CD8-positive, alpha-beta memory T cell (primary cell): ENCODE measurements at regions not wholly inside any gene's neighbourhood (a gene's known extent, or its start where the extent isn't known, plus 50 kb on each side); places are given as distances from the start of the nearest gene placed in this dataset.

ENCODE experiments used
- CTCF ChIA-PET: fragments of 350-600 bp; sonication (Branson Sonifier 250); formaldehyde crosslinking; loops from one replicate; lab custom pipeline; 2021; ENCODE audit warnings: antibody characterized with exemption; lab: Charles Lee
- POLR2A ChIA-PET: fragments of 350-600 bp; sonication (Branson Sonifier 250); formaldehyde crosslinking; loops from one replicate; lab custom pipeline; 2021; ENCODE audit warnings: antibody characterized with exemption; lab: Charles Lee
- DNase-seq, 5 donors: peaks; one replicate each; pipeline versions ENCODE4 v3.0.0 to v3.0.0-alpha.2; 2020 to 2022; ENCODE audit warnings: mixed read lengths in 1 of 5
- H3K27ac ChIP-seq: one replicate; pipeline ENCODE4 v1.7.0; 2013; ENCODE audit warnings: low read depth, mild to moderate bottlenecking, low read length, moderate library complexity
- H3K27me3 ChIP-seq: 2 replicates; pipeline ENCODE4 v1.7.0; 2013; ENCODE audit warnings: low read length, mild to moderate bottlenecking; ENCODE audit not compliant: insufficient read depth, poor library complexity, severe bottlenecking
- H3K36me3 ChIP-seq: 2 replicates; pipeline ENCODE4 v1.7.0; 2013; ENCODE audit warnings: mild to moderate bottlenecking, low read length, moderate library complexity; ENCODE audit not compliant: insufficient read depth
- H3K4me1 ChIP-seq: 2 replicates; pipeline ENCODE4 v1.7.0; 2013; ENCODE audit warnings: mild to moderate bottlenecking, low read length, moderate library complexity; ENCODE audit not compliant: insufficient read depth
- H3K4me3 ChIP-seq: 2 replicates; pipeline ENCODE4 v1.7.0; 2013; ENCODE audit warnings: mild to moderate bottlenecking, low read length
- H3K9me3 ChIP-seq: 2 replicates; pipeline ENCODE4 v1.7.0; 2013; ENCODE audit warnings: mild to moderate bottlenecking, low read length
- H3K27ac Mint-ChIP-seq, 8 donors: one replicate each; pipeline ENCODE4 v1.8.0; 2020 to 2021; ENCODE audit warnings: mixed read lengths in 8 of 8, mild to moderate bottlenecking in 6 of 8, inconsistent platforms in 3 of 8, moderate library complexity in 3 of 8
- H3K27me3 Mint-ChIP-seq, 2 donors: one replicate each; pipeline ENCODE4 v1.8.0; 2020 to 2021; ENCODE audit warnings: mixed read lengths in 2 of 2, mild to moderate bottlenecking in 1 of 2, moderate library complexity in 1 of 2
- H3K36me3 Mint-ChIP-seq, 3 donors: one replicate each; pipeline ENCODE4 v1.8.0; 2020 to 2021; ENCODE audit warnings: mixed read lengths in 3 of 3, inconsistent platforms in 1 of 3, mild to moderate bottlenecking in 1 of 3
- H3K4me1 Mint-ChIP-seq, 3 donors: one replicate each; pipeline ENCODE4 v1.8.0; 2020 to 2021; ENCODE audit warnings: mixed read lengths in 3 of 3, inconsistent platforms in 1 of 3, mild to moderate bottlenecking in 1 of 3
- H3K4me3 Mint-ChIP-seq, 7 donors: one replicate each; pipeline ENCODE4 v1.8.0; 2020 to 2021; ENCODE audit warnings: mixed read lengths in 7 of 7, mild to moderate bottlenecking in 6 of 7, moderate library complexity in 4 of 7, inconsistent platforms in 2 of 7
- H3K9me3 Mint-ChIP-seq, 5 donors: one replicate each; pipeline ENCODE4 v1.8.0; 2020 to 2022; ENCODE audit warnings: mixed read lengths in 5 of 5, mild to moderate bottlenecking in 3 of 5, moderate library complexity in 2 of 5, inconsistent platforms in 1 of 5

DNA sequence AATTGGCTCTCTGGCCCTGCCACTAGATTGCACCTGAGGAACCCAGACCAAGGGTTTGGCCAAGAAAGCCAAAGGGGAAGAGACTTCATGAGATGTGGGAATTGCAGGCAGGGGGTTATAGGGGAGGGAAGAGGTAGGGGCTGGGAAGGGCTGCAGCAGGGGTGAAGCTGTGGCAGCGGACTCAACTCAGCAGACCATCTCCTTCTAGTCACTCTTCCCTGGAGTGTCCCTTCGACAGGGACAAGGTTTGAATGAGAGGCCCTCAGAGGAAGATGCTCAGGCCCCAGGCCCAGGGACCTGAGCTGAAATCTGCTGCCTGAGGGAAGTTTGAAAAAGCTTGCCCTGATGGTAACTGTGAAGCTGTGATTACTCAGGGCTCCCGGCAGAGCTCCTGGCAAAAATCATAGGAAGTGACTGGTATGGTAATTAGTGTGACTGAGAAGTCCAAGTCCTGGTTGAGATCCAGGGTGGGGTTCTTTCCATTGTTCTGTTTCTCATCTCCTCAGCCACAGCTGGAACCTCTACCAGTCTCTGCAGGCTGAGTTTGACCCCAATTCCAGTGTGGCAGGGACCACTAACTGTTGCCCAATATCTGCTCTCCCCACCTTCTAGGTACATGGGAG lies 300.9 kb downstream of the CYP26B1 start:
- Histone ChIP-seq H3K9me3 (no peaks in the 10 kb centered on the region), H3K27ac (no peak overlapping the region), H3K4me1 (no peaks in the 10 kb centered on the region), H3K36me3 (no peaks in the 10 kb centered on the region), H3K27me3 (no peaks in the 10 kb centered on the region), H3K4me3 (no peak overlapping the region)
- no peak overlapping the region for H3K27ac Mint-ChIP-seq
- H3K27me3 Mint-ChIP-seq = peaks cover 7 to 11% of the 10 kb centered on the region in 2 donors
- POLR2A ChIA-PET = no interaction called here
- CTCF ChIA-PET = no interaction called here
- DNase-seq = no peak
- no peaks in the 10 kb centered on the region for H3K4me1 Mint-ChIP-seq
- H3K9me3 Mint-ChIP-seq = peaks cover 0 to 3% (median 0%) of the 10 kb centered on the region in 5 donors
- no peaks in the 10 kb centered on the region for H3K36me3 Mint-ChIP-seq
- no peak overlapping the region for H3K4me3 Mint-ChIP-seq

DNA sequence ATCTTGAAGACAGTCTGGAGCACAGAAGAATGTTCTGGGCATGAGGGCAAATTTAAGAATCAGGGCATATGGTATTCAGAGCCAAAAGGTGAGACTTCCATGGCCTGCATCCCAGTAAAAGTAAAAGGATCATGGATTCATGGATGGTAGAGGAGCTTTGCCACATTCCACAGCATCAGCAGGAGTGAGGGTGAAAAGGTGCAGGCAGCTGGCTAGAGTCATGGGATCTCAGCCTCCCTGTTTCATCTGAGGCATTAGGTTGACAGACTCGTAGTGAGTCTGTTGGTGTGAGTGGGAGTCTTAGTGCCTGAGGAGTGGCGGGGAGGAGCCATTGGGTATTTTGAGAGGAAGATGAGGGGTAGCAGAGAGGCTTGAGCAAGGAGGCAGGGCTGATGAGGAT lies 301.6 kb downstream of the CYP26B1 start:
- POLR2A ChIA-PET = no interaction called here
- CTCF ChIA-PET = no interaction called here
- H3K36me3 Mint-ChIP-seq = no peaks in the 10 kb centered on the region
- Histone ChIP-seq H3K4me1 (no peaks in the 10 kb centered on the region), H3K4me3 (no peak overlapping the region), H3K27ac (no peak overlapping the region), H3K27me3 (no peaks in the 10 kb centered on the region), H3K36me3 (no peaks in the 10 kb centered on the region), H3K9me3 (no peaks in the 10 kb centered on the region)
- peaks cover 4 to 12% of the 10 kb centered on the region in 2 donors for H3K27me3 Mint-ChIP-seq
- H3K4me3 Mint-ChIP-seq = no peak overlapping the region
- DNase-seq = no peak
- peaks cover 0 to 2% (median 0%) of the 10 kb centered on the region in 5 donors for H3K9me3 Mint-ChIP-seq
- no peaks in the 10 kb centered on the region for H3K4me1 Mint-ChIP-seq
- no peak overlapping the region for H3K27ac Mint-ChIP-seq

DNA sequence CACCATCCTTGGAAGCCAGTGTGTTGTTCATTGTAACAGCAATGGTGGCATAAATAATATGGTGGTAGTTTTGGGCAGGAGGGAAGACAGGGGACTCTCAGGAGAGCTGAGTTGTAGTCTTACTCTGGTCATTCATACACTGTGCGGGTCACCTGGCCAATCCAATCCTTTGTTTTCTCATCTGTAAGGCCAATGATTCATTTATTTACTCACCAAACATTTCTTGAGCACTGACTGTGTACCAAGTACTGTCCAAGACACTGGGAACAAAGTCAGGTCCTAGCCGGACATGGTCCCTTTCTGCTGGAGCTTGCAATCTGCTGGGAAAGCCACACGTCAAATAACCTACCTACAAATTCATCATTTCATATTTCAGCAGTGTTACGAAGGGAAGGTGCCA lies 302.7 kb downstream of the CYP26B1 start:
- ChIA-PET CTCF (no interaction called here), POLR2A (no interaction called here)
- H3K9me3 Mint-ChIP-seq = no peaks in the 10 kb centered on the region
- Histone ChIP-seq H3K4me3 (no peak overlapping the region), H3K27me3 (no peaks in the 10 kb centered on the region), H3K27ac (no peak overlapping the region), H3K36me3 (no peaks in the 10 kb centered on the region), H3K4me1 (no peaks in the 10 kb centered on the region), H3K9me3 (no peaks in the 10 kb centered on the region)
- DNase-seq = no peak
- H3K4me3 Mint-ChIP-seq = no peak overlapping the region
- H3K27me3 Mint-ChIP-seq = peaks cover 3 to 8% of the 10 kb centered on the region in 2 donors
- no peak overlapping the region for H3K27ac Mint-ChIP-seq
- no peaks in the 10 kb centered on the region for H3K4me1 Mint-ChIP-seq
- no peaks in the 10 kb centered on the region for H3K36me3 Mint-ChIP-seq

DNA sequence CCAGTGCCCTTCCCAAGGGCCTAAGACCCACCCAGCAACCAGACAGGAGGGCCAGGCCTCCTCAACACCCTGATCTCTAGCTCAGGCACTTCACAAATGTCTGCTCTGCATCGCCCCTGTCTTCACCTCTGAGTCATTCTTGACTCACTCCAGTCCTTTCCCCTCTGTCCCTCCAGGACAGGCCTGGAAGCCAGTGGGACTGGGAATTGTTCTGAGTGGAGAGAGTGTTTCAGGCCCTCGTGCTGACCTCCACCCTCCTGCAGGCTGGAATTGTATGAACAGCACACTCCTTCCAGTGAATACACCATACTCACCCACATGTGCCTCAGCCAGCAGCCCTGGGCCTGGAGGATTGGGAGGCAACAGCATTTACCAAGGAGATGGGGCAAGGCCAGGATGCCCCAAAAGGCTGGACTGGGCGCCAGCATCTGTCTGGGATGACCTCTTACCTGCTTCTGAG lies 304.2 kb downstream of the CYP26B1 start:
- ChIA-PET POLR2A (no interaction called here), CTCF (no interaction called here)
- no peaks in the 10 kb centered on the region for H3K4me1 Mint-ChIP-seq
- Histone ChIP-seq H3K9me3 (no peaks in the 10 kb centered on the region), H3K27me3 (no peaks in the 10 kb centered on the region), H3K4me1 (no peaks in the 10 kb centered on the region), H3K36me3 (no peaks in the 10 kb centered on the region), H3K27ac (no peak overlapping the region), H3K4me3 (no peak overlapping the region)
- no peak overlapping the region for H3K4me3 Mint-ChIP-seq
- H3K9me3 Mint-ChIP-seq = no peaks in the 10 kb centered on the region
- no peaks in the 10 kb centered on the region for H3K36me3 Mint-ChIP-seq
- peaks cover 3 to 8% of the 10 kb centered on the region in 2 donors for H3K27me3 Mint-ChIP-seq
- H3K27ac Mint-ChIP-seq = no peak overlapping the region
- DNase-seq = no peak

DNA sequence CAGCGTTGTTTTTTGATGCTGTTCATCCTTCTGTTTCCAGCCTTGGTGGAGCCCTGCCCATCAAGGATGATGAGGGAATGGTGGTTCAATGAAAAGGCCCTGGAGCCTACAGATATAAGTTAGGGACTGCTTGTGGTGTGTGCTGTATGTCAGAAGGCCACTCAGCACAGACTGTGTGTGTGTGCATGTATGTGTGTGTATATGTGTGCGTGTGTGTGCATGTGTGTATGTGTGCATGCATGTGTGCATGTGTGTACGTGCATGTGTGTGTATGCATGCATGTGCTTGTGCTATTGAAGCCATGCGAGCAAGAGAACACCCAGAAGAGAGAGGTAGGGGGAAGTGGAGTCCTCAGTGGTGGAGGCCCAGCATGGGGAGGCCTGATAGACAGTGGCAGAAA lies 304.9 kb downstream of the CYP26B1 start:
- H3K36me3 Mint-ChIP-seq = no peaks in the 10 kb centered on the region
- no peak overlapping the region for H3K27ac Mint-ChIP-seq
- H3K4me1 Mint-ChIP-seq = no peaks in the 10 kb centered on the region
- no peaks in the 10 kb centered on the region for H3K9me3 ChIP-seq
- no peak overlapping the region for H3K4me3 ChIP-seq
- DNase-seq = no peak
- no peak overlapping the region for H3K27ac ChIP-seq
- H3K36me3 ChIP-seq = no peaks in the 10 kb centered on the region
- CTCF ChIA-PET = no interaction called here
- peaks cover 3 to 5% of the 10 kb centered on the region in 2 donors for H3K27me3 Mint-ChIP-seq
- H3K4me1 ChIP-seq = no peaks in the 10 kb centered on the region
- no peak overlapping the region for H3K4me3 Mint-ChIP-seq
- H3K27me3 ChIP-seq = no peaks in the 10 kb centered on the region
- H3K9me3 Mint-ChIP-seq = no peaks in the 10 kb centered on the region
- POLR2A ChIA-PET = no interaction called here

DNA sequence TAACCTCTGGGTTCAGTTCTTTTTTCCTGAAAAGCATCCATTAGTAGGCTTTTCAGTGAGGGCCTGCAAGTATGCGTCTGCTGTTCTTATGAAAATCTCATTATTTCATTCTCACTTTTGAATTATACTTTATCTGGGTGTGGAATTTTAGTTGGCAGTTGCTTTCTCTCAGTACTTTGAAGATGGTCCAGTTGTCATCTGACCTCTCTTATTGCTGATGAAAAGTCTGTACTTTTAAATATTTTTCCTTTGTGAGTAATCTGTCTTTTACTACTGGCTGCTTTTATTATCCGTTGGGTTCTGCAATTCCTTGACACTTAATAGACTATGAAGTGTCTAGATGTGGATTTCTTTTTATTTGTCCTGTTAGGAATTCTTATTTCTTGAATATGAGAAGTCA lies 307.8 kb downstream of the CYP26B1 start:
- H3K27ac ChIP-seq = no peak overlapping the region
- no peaks in the 10 kb centered on the region for H3K9me3 ChIP-seq
- H3K4me1 Mint-ChIP-seq = no peaks in the 10 kb centered on the region
- no peak for DNase-seq
- CTCF ChIA-PET = no interaction called here
- POLR2A ChIA-PET = no interaction called here
- H3K27me3 Mint-ChIP-seq = peaks cover 5 to 9% of the 10 kb centered on the region in 2 donors
- H3K36me3 ChIP-seq = no peaks in the 10 kb centered on the region
- no peaks in the 10 kb centered on the region for H3K4me1 ChIP-seq
- peaks cover 0 to under 1% (median 0%) of the 10 kb centered on the region in 5 donors for H3K9me3 Mint-ChIP-seq
- H3K36me3 Mint-ChIP-seq = no peaks in the 10 kb centered on the region
- H3K4me3 Mint-ChIP-seq = no peak overlapping the region
- no peak overlapping the region for H3K4me3 ChIP-seq
- H3K27ac Mint-ChIP-seq = no peak overlapping the region
- H3K27me3 ChIP-seq = no peaks in the 10 kb centered on the region

DNA sequence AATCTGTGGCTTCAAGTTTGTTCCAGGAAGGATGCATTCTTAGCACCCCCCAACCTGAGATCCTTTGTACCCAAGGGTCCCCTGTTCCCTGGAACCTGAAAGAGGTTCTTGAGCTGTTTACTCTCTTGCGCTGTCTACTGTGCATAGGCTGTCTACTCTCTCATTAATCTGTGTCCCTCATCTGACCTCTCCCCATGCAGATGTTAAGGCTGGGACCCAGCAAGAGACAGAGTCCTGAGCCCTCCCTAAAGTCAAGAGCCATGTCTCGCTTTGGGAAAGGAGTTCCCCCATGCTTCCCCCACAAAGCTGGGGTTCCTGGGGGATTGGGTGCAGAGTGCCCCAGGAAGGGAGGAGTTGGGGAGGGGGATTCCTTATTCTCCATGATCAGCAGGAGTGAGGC lies 312.9 kb downstream of the CYP26B1 start:
- peaks cover 2 to 17% of the 10 kb centered on the region in 2 donors for H3K27me3 Mint-ChIP-seq
- Histone ChIP-seq H3K9me3 (no peaks in the 10 kb centered on the region), H3K4me3 (no peak overlapping the region), H3K36me3 (no peaks in the 10 kb centered on the region), H3K27me3 (no peaks in the 10 kb centered on the region), H3K27ac (no peak overlapping the region), H3K4me1 (no peaks in the 10 kb centered on the region)
- no peaks in the 10 kb centered on the region for H3K4me1 Mint-ChIP-seq
- ChIA-PET POLR2A (no interaction called here), CTCF (no interaction called here)
- no peaks in the 10 kb centered on the region for H3K36me3 Mint-ChIP-seq
- no peak for DNase-seq
- no peak overlapping the region for H3K4me3 Mint-ChIP-seq
- peaks cover 0 to 3% (median 0%) of the 10 kb centered on the region in 5 donors for H3K9me3 Mint-ChIP-seq
- no peak overlapping the region for H3K27ac Mint-ChIP-seq

DNA sequence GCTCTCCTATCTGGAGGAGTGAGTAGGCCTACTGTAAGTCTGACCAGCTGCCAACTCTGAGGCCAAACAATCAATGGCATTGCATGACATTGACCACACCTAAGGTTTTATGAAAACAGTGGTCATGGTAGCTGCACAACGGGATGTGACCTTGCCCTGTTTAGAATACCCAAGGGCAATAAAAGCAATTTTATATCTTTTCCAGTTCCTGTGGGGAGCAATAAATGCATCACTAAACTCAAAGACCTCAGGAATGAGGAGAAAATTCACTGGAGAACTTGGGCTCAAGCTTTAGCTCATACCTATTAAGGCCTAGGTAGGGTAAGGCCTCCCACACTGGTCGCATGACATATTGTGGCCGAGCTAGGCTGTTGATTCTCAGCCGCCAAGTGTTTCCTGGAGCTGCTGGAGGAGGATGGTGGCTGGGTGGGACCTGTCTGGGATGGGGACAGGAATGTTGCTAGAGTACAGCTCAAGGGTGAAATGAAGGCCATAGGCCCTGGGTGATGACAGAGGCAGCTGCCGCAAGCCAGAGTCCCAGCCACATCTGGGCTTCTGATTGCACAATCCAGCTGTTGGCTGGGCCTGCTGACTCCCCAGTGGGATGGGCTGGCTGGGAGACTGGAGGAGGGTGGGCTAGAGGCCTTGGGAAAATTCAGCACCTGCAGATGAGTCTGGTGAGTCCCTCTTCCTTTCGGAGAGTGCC lies 313.7 kb downstream of the CYP26B1 start:
- no peak overlapping the region for H3K4me3 Mint-ChIP-seq
- no peaks in the 10 kb centered on the region for H3K36me3 Mint-ChIP-seq
- Histone ChIP-seq H3K9me3 (no peaks in the 10 kb centered on the region), H3K27me3 (no peaks in the 10 kb centered on the region), H3K4me3 (no peak overlapping the region), H3K4me1 (no peaks in the 10 kb centered on the region), H3K27ac (no peak overlapping the region), H3K36me3 (no peaks in the 10 kb centered on the region)
- no peaks in the 10 kb centered on the region for H3K4me1 Mint-ChIP-seq
- no peak overlapping the region for H3K27ac Mint-ChIP-seq
- peaks cover 2 to 17% of the 10 kb centered on the region in 2 donors for H3K27me3 Mint-ChIP-seq
- H3K9me3 Mint-ChIP-seq = peaks cover 0 to 4% (median 0%) of the 10 kb centered on the region in 5 donors
- ChIA-PET POLR2A (no interaction called here), CTCF (no interaction called here)
- DNase-seq = no peak
